Stimulated activated naive CD8-positive, alpha-beta T cell treated with anti-CD3 and anti-CD28 coated beads, Interleukin-15, amount 100 ng/mL, for 72 hours (primary cell): ENCODE measurements at regions not wholly inside any gene's neighbourhood (a gene's known extent, or its start where the extent isn't known, plus 50 kb on each side); places are given as distances from the start of the nearest gene placed in this dataset.
"Not testable (repeated sequence)": the region's sequence is repeated elsewhere in the genome, so short reads cannot be mapped to it uniquely, and the experiment has no call there.

Experiments used
- ATAC-seq: fragments of 150-1000 bp; cut with Tn5 transposase; 2 replicates; pipeline ENCODE4 v1.10.0; 2021; ENCODE audit warnings: mild to moderate bottlenecking, moderate library complexity
- DNase-seq, 2 donors: peaks; one replicate each; pipeline ENCODE4 v3.0.0; 2021 to 2022
- H3K27ac Mint-ChIP-seq, 2 donors: one replicate each; pipeline ENCODE4 v1.8.0; 2022; ENCODE audit warnings: mild to moderate bottlenecking in 2 of 2, mixed read lengths in 2 of 2, moderate library complexity in 2 of 2
- H3K27me3 Mint-ChIP-seq: one replicate; pipeline ENCODE4 v1.8.0; 2022; ENCODE audit warnings: mixed read lengths
- H3K4me1 Mint-ChIP-seq: one replicate; pipeline ENCODE4 v1.8.0; 2022; ENCODE audit warnings: mild to moderate bottlenecking, mixed read lengths
- H3K4me3 Mint-ChIP-seq, 2 donors: one replicate each; pipeline ENCODE4 v1.8.0; 2022; ENCODE audit warnings: mild to moderate bottlenecking in 2 of 2, mixed read lengths in 2 of 2, moderate library complexity in 1 of 2
- H3K9me3 Mint-ChIP-seq, 2 donors: one replicate each; pipeline ENCODE4 v1.8.0; 2022; ENCODE audit warnings: mixed read lengths in 2 of 2

GRCh38 chr3:16060945-16061344, 113.5 kb upstream of the GALNT15 start:
- peaks cover 8% of the 10 kb centered on the region for H3K4me1 Mint-ChIP-seq
- H3K9me3 Mint-ChIP-seq, result no peaks in the 10 kb centered on the region
- no peak for DNase-seq
- H3K4me3 Mint-ChIP-seq, result no peak overlapping the region
- no peak overlapping the region for H3K27ac Mint-ChIP-seq
- no peak for ATAC-seq
- H3K27me3 Mint-ChIP-seq, result peaks cover 6% of the 10 kb centered on the region

- no peaks in the 10 kb centered on the region for H3K9me3 Mint-ChIP-seq
- DNase-seq, result no peak
- peaks cover 8% of the 10 kb centered on the region for H3K4me1 Mint-ChIP-seq
- H3K27ac Mint-ChIP-seq, result no peak overlapping the region
- no peak for ATAC-seq
- peaks cover 6% of the 10 kb centered on the region for H3K27me3 Mint-ChIP-seq
- H3K4me3 Mint-ChIP-seq, result no peak overlapping the region
Observed at GRCh38 chr3:16061491-16061890, 113.0 kb upstream of the GALNT15 start.

DNA sequence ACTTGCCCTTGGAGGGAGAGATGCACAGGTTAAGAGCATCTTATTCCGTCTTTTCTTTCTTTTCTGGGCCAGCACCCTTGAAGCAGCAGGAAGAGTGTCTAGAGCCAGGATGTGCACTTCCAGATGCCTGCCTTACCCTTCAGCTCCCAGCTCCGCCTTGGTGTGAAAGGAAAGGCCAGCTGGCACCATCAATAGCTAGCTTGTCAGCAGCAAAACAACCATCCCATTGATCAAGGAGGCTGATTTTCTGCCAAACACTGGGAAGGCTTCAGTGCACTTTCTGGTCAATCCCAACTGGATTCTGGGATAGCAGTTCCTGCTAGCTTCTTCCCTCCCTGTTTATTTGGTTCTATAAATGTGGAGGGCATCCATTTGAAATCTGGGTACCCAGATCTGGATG, 110.9 kb upstream of the GALNT15 start:
- Mint-ChIP-seq H3K4me1 (peaks cover 8% of the 10 kb centered on the region), H3K27ac (no peak overlapping the region), H3K27me3 (peaks cover 6% of the 10 kb centered on the region), H3K9me3 (no peaks in the 10 kb centered on the region), H3K4me3 (no peak overlapping the region)
- ATAC-seq, result no peak
- no peak for DNase-seq

GRCh38 chr3:16064642-16065414, 109.7 kb upstream of the GALNT15 start:
- H3K9me3 Mint-ChIP-seq, result no peaks in the 10 kb centered on the region
- peak overlapping the region in 1 of 2 donors; percentile 52 for H3K27ac Mint-ChIP-seq
- peaks cover 8% of the 10 kb centered on the region for H3K4me1 Mint-ChIP-seq

DNA sequence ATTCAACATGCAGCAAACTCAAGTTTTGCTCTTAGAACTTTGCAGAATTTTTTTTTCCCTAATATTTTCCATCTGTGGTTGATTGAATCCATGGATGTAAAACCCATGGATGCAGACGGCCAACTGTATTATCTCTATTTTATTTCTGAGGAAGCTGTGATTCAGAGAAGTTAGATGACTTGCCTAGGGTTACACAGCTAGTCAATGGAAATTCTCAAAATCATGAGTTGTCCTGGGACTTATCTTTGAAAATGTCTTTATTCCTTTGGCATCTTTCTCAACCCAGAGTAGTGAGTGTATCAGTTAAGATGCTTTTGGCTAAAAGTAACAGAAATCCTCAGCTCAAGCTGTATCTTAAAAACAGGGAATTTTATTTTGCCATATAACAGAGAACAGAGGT, 107.9 kb upstream of the GALNT15 start:
- H3K9me3 Mint-ChIP-seq, result peaks cover 0 to under 1% of the 10 kb centered on the region in 2 donors
- peaks cover 3% of the 10 kb centered on the region for H3K27me3 Mint-ChIP-seq
- no peak overlapping the region for H3K27ac Mint-ChIP-seq
- H3K4me1 Mint-ChIP-seq, result peaks cover 8% of the 10 kb centered on the region
- ATAC-seq (no peak), DNase-seq (no peak)
- H3K4me3 Mint-ChIP-seq, result no peak overlapping the region

More at GRCh38 chr3:16064642-16065414, 109.7 kb upstream of the GALNT15 start:
- no peak for DNase-seq
- Mint-ChIP-seq H3K27me3 (peaks cover 6% of the 10 kb centered on the region), H3K4me3 (no peak overlapping the region)
- no peak for ATAC-seq

DNA sequence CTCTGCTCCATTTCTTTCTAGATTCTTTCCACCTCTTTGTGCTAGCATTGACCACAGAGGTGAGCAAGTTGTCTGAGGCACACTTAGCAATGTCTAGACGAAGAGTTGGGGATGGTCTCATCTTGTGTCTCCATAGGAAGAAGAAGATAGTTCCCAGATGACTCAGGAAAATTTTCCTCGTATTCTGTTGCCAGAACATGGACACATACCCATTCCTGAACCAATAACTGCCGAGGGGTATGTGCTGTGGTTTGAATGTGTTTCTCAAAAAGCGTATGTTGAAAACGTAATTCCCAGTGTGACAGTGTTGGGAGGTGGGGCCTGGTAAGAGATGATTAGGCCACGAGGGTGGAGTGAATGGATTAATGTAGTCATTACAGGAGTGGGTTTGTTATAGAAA, 107.5 kb upstream of the GALNT15 start:
- ATAC-seq (no peak), DNase-seq (no peak)
- Mint-ChIP-seq H3K27ac (no peak overlapping the region), H3K4me1 (peaks cover 8% of the 10 kb centered on the region), H3K9me3 (peaks cover 0 to 4% of the 10 kb centered on the region in 2 donors), H3K27me3 (no peaks in the 10 kb centered on the region), H3K4me3 (no peak overlapping the region)

- ATAC-seq (no peak), DNase-seq (no peak)
- Mint-ChIP-seq H3K27ac (no peak overlapping the region), H3K4me1 (peaks cover 8% of the 10 kb centered on the region), H3K9me3 (peaks cover 0 to 7% of the 10 kb centered on the region in 2 donors), H3K27me3 (no peaks in the 10 kb centered on the region), H3K4me3 (no peak overlapping the region)
Observed at GRCh38 chr3:16067837-16068471, 106.5 kb upstream of the GALNT15 start.

- Mint-ChIP-seq H3K4me1 (peaks cover 8% of the 10 kb centered on the region), H3K27me3 (no peaks in the 10 kb centered on the region), H3K9me3 (peaks cover 0 to 7% of the 10 kb centered on the region in 2 donors), H3K27ac (no peak overlapping the region), H3K4me3 (no peak overlapping the region)
- no peak for ATAC-seq
- no peak for DNase-seq
Observed at GRCh38 chr3:16069149-16069922, 105.1 kb upstream of the GALNT15 start.

GRCh38 chr3:16070707-16071106, 103.8 kb upstream of the GALNT15 start:
- Mint-ChIP-seq H3K4me3 (no peak overlapping the region), H3K27ac (no peak overlapping the region), H3K27me3 (no peaks in the 10 kb centered on the region), H3K4me1 (no peaks in the 10 kb centered on the region), H3K9me3 (peaks cover 0 to 7% of the 10 kb centered on the region in 2 donors)
- no peak for ATAC-seq
- DNase-seq, result no peak

DNA sequence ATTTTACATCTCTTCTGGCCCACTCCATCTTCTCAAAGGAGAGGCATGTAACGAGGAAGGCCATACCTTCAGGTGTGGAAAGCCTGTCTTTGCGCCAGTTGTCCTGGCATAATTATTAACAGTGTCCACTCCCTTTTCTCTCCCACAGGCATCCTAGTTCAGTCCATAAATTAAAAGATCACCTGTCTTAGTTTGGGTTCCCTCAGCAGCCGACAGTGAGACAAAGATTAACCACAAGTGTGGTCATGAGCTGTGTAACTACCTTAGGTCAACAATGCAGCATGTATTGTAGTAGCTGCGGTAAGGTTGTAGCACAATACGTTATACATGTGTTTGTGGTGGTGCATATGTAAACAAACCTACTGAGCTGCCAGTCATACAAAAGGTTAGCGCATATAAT, 103.3 kb upstream of the GALNT15 start:
- H3K27me3 Mint-ChIP-seq, result no peaks in the 10 kb centered on the region
- H3K4me3 Mint-ChIP-seq, result no peak overlapping the region
- no peak overlapping the region for H3K27ac Mint-ChIP-seq
- peaks cover 0 to 7% of the 10 kb centered on the region in 2 donors for H3K9me3 Mint-ChIP-seq
- DNase-seq (no peak), ATAC-seq (no peak)
- H3K4me1 Mint-ChIP-seq, result no peaks in the 10 kb centered on the region

DNA sequence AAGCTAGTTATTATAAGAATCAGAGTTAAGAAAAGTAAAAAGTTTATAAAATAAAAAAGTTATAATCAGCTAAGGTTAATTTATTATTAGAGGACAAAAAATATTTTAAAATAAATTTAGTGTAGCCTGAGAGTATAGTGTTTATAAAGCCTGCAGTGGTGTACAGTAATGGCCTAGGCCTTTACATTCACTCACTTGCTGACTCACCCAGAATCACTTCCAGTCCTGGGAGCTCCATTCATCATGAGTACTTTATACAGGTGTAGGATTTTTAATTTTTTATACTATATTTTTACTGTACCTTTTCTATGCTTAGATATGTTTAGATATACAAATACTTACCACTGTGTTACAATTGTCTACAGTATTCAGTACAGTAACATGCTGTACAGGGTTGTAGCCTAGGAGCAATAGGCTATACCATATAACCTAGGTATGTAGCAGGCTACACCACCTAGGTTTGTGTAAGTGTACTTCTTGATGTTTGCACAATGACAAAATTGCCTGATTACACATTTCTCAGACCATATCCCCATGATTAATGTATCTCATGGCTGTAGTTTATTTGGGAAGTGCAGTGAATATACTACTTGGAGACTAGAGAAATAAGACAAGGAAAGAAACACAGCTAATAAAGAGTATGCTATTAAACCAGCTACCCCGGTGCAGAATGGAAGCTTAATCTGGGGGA, 101.9 kb upstream of the GALNT15 start:
- Mint-ChIP-seq H3K27me3 (no peaks in the 10 kb centered on the region), H3K9me3 (peaks cover 0 to 11% of the 10 kb centered on the region in 2 donors), H3K27ac (no peak overlapping the region), H3K4me1 (no peaks in the 10 kb centered on the region), H3K4me3 (no peak overlapping the region)
- ATAC-seq (no peak), DNase-seq (no peak)

GRCh38 chr3:16073203-16073602, 101.3 kb upstream of the GALNT15 start:
- no peak overlapping the region for H3K4me3 Mint-ChIP-seq
- no peaks in the 10 kb centered on the region for H3K4me1 Mint-ChIP-seq
- no peaks in the 10 kb centered on the region for H3K27me3 Mint-ChIP-seq
- no peak for ATAC-seq
- H3K27ac Mint-ChIP-seq, result no peak overlapping the region
- peaks cover 0 to 17% of the 10 kb centered on the region in 2 donors for H3K9me3 Mint-ChIP-seq
- no peak for DNase-seq

DNA sequence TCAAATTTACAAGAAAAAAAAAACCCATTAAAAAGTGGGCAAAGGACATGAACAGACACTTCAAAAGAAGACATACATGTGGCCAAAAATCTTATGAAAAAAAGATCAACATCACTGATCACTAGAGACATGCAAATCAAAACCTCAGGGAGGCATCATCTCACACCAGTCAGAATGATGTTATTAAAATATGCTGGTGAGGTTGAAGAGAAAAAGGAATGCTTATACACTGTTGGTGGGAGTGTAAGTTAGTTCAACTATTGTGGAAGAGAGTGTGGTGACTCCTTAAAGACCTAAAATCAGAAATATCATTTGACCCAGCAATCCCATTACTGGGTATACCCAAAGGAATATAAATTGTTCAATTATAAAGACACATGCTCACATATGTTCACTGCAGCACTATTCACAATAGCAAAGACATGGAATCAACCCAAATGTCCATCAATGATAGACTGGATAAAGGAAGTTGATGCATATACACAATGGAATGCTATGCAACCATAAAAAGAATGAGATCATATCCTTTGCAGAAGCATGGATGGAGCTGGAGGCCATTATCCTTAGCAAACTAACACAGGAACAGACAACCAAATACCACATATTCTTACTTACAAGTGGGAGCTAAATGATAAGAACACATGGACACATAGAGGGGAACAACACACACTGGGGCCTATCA, 100.3 kb upstream of the GALNT15 start:
- not testable (repeated sequence) for H3K4me1 Mint-ChIP-seq, H3K4me3 Mint-ChIP-seq, H3K27me3 Mint-ChIP-seq

GRCh38 chr3:16075647-16076046, 98.8 kb upstream of the GALNT15 start:
- no peak for ATAC-seq
- Mint-ChIP-seq H3K4me3 (no peak overlapping the region), H3K9me3 (peaks cover 8 to 23% of the 10 kb centered on the region in 2 donors)

More for the DNA sequence above, 100.3 kb upstream of the GALNT15 start:
- DNase-seq, ATAC-seq, H3K27ac Mint-ChIP-seq: not testable (repeated sequence)
- peaks cover 0 to 18% of the 10 kb centered on the region in 2 donors for H3K9me3 Mint-ChIP-seq

DNA sequence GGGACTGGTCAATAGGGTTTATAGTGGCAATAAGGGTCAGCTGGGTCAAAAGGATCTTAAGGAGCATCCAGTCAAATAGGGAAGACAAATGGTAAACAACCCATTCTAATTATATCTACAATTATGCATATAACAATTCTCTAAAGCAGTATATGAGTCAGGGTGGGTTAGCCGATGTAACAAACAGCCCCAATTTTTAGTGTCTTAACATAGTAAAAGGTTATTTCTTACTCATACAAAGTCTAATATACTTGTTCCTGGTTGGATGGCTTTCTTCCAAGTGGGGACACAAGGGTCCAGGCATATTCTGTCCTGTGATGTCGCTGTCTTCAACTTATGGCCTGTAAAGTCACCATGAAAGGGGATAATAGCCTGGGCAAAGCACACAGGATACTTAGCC, 97.9 kb upstream of the GALNT15 start:
- Mint-ChIP-seq H3K27ac (no peak overlapping the region), H3K4me3 (no peak overlapping the region), H3K4me1 (no peaks in the 10 kb centered on the region), H3K27me3 (no peaks in the 10 kb centered on the region), H3K9me3 (peaks cover 15 to 31% of the 10 kb centered on the region in 2 donors)
- no peak for ATAC-seq
- DNase-seq, result no peak

More at GRCh38 chr3:16075647-16076046, 98.8 kb upstream of the GALNT15 start:
- Mint-ChIP-seq H3K4me1 (no peaks in the 10 kb centered on the region), H3K27me3 (no peaks in the 10 kb centered on the region), H3K27ac (no peak overlapping the region)
- DNase-seq, result no peak
